Smooth muscle cell (in vitro differentiated cells): ENCODE measurements at regions not wholly inside any gene's neighbourhood (a gene's known extent, or its start where the extent isn't known, plus 50 kb on each side); places are given as distances from the start of the nearest gene placed in this dataset.

Experiments used
- DNase-seq: peaks from one replicate; lab custom pipeline; 2025; ENCODE audit not compliant: unreplicated experiment; lab: John Stamatoyannopoulos, UW
- H2AFZ ChIP-seq: fragments of 200-600 bp; sonication (generic); 2 replicates; pipeline ENCODE4 v1.6.0; 2016; ENCODE audit warnings: antibody characterized with exemption, low read depth, mild to moderate bottlenecking
- H3F3A ChIP-seq: fragments of 200-600 bp; sonication (generic); 2 replicates; pipeline ENCODE4 v1.6.0; 2017; ENCODE audit warnings: antibody characterized with exemption, low read depth
- H3K27ac ChIP-seq: fragments of 200-600 bp; sonication (generic); 2 replicates; pipeline ENCODE4 v1.5.1; 2016; ENCODE audit warnings: low read depth, mild to moderate bottlenecking
- H3K27me3 ChIP-seq: fragments of 200-600 bp; sonication (generic); 2 replicates; pipeline ENCODE4 v1.6.1; 2016; ENCODE audit warnings: low read depth, mild to moderate bottlenecking
- H3K36me3 ChIP-seq: fragments of 200-600 bp; sonication (generic); 2 replicates; pipeline ENCODE4 v1.5.1; 2016; ENCODE audit warnings: low read depth
- H3K4me1 ChIP-seq: fragments of 200-600 bp; sonication (generic); 2 replicates; pipeline ENCODE4 v1.5.1; 2016; ENCODE audit warnings: low read depth
- H3K4me2 ChIP-seq: fragments of 200-600 bp; sonication (generic); 2 replicates; pipeline ENCODE4 v1.6.0; 2016; ENCODE audit warnings: mild to moderate bottlenecking
- H3K4me3 ChIP-seq: fragments of 200-600 bp; sonication (generic); 2 replicates; pipeline ENCODE4 v1.5.1; 2016; ENCODE audit warnings: mild to moderate bottlenecking
- H3K79me2 ChIP-seq: fragments of 200-600 bp; sonication (generic); 2 replicates; pipeline ENCODE4 v1.6.0; 2016; ENCODE audit warnings: low read depth, mild to moderate bottlenecking
- H3K9ac ChIP-seq: fragments of 200-600 bp; sonication (generic); 2 replicates; pipeline ENCODE4 v1.6.0; 2016; ENCODE audit warnings: low read depth
- H3K9me3 ChIP-seq: fragments of 200-600 bp; sonication (generic); replicated peaks from 2 replicates; pipeline ENCODE4 v1.5.1; 2016; ENCODE audit warnings: low read depth
- H4K20me1 ChIP-seq: fragments of 200-600 bp; sonication (generic); 2 replicates; pipeline ENCODE4 v1.6.0; 2016; ENCODE audit warnings: low read depth
- WGBS: methylation state at CpG from one replicate; pipeline ENCODE4 v1.1.7; 2016; ENCODE audit warnings: low lambda C conversion rate; 5-methylcytosine and 5-hydroxymethylcytosine counted together
- TF ChIP-seq, protein P1 (sequence below): fragments of 200-600 bp; sonication (generic); IDR thresholded peaks from 2 replicates; pipeline ENCODE4 v1.5.1; 2017; ENCODE audit warnings: borderline replicate concordance, mild to moderate bottlenecking, antibody characterized with exemption; ENCODE audit not compliant: insufficient read depth, poor library complexity, severe bottlenecking

DNA sequence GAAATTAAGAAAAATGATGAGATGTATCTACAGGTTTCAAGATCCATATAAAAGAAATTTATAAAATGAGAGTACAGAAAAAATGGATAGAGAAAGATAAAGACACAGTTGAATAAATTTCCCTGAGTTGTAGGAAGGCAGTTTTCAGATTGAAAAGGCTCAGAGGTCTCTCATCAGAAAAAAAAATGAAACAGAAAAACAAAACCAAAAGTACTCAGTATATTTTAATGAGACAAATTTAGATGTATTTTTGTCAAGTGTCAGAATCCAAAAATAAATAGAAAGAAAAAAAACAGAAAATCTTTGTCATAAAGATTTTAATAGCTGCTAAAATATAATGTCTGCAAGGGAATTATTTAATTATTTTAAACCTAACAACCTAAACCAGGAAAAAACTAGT lies 520.5 kb downstream of the KCNJ3 start:
- Histone ChIP-seq H3K4me3 (no peak overlapping the region), H3K4me2 (no peak overlapping the region), H3K36me3 (no peaks in the 10 kb centered on the region), H3K27ac (no peak overlapping the region), H3F3A (no peaks in the 10 kb centered on the region), H3K9ac (no peak overlapping the region), H3K79me2 (no peaks in the 10 kb centered on the region), H3K9me3 (no peaks in the 10 kb centered on the region), H4K20me1 (no peaks in the 10 kb centered on the region), H3K4me1 (no peaks in the 10 kb centered on the region), H2AFZ (no peak overlapping the region), H3K27me3 (peaks cover 15% of the 10 kb centered on the region)
- TF ChIP-seq, protein P1, sequence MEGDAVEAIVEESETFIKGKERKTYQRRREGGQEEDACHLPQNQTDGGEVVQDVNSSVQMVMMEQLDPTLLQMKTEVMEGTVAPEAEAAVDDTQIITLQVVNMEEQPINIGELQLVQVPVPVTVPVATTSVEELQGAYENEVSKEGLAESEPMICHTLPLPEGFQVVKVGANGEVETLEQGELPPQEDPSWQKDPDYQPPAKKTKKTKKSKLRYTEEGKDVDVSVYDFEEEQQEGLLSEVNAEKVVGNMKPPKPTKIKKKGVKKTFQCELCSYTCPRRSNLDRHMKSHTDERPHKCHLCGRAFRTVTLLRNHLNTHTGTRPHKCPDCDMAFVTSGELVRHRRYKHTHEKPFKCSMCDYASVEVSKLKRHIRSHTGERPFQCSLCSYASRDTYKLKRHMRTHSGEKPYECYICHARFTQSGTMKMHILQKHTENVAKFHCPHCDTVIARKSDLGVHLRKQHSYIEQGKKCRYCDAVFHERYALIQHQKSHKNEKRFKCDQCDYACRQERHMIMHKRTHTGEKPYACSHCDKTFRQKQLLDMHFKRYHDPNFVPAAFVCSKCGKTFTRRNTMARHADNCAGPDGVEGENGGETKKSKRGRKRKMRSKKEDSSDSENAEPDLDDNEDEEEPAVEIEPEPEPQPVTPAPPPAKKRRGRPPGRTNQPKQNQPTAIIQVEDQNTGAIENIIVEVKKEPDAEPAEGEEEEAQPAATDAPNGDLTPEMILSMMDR = no peak
- no peak for DNase-seq

DNA sequence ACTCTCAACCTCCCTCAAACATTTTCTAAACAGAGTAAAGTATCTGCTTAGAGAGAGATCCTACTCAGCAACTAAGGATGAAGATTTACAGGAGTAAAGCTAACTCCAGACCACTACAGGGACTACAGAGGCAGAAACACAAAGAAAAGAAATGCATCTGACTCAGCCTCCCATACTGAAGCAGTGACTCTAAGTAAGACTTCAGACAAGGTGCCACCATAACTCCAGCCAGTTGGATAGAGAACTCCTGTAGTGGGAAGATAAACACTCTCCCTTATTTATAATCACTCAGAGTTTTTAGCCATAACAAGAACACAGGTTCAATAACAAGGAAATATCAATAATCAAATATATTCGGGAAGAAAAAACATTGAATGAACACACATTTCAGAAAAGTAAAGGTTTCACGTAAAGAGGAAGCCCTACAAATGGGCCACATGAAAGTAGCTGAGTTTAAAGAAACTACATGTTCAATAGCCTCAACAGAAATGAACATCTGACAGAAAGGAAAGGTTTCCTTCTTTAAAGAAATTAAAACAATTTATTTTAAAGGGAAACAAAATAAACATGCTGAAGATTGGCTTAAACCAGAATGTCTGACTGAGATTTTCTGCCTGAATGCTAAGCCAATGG lies 519.9 kb downstream of the KCNJ3 start:
- TF ChIP-seq, protein P1 = no peak
- H3K9ac ChIP-seq = no peak overlapping the region
- no peaks in the 10 kb centered on the region for H3K4me1 ChIP-seq
- H2AFZ ChIP-seq = peak overlapping the region; percentile 10
- H3K79me2 ChIP-seq = no peaks in the 10 kb centered on the region
- WGBS = 94% methylated on average over 2 of the region's 2 CpGs
- no peak for DNase-seq
- no peak overlapping the region for H3K4me3 ChIP-seq
- H3K27ac ChIP-seq = no peak overlapping the region
- H3K36me3 ChIP-seq = no peaks in the 10 kb centered on the region
- H3K4me2 ChIP-seq = no peak overlapping the region
- H4K20me1 ChIP-seq = no peaks in the 10 kb centered on the region
- H3K9me3 ChIP-seq = no peaks in the 10 kb centered on the region
- peaks cover 15% of the 10 kb centered on the region for H3K27me3 ChIP-seq
- no peaks in the 10 kb centered on the region for H3F3A ChIP-seq

GRCh38 chr2:155215037-155215707 lies 516.7 kb downstream of the KCNJ3 start:
- no peaks in the 10 kb centered on the region for H4K20me1 ChIP-seq
- H3K27me3 ChIP-seq = peaks cover 6% of the 10 kb centered on the region
- no peak overlapping the region for H3K4me3 ChIP-seq
- H3K27ac ChIP-seq = no peak overlapping the region
- no peaks in the 10 kb centered on the region for H3K9me3 ChIP-seq
- H3K36me3 ChIP-seq = no peaks in the 10 kb centered on the region
- no peak overlapping the region for H3K4me2 ChIP-seq
- no peak overlapping the region for H3K9ac ChIP-seq
- H2AFZ ChIP-seq = no peak overlapping the region
- WGBS = 75% methylated on average over 2 of the region's 2 CpGs
- no peaks in the 10 kb centered on the region for H3K79me2 ChIP-seq
- TF ChIP-seq, protein P1 = no peak
- no peaks in the 10 kb centered on the region for H3K4me1 ChIP-seq
- no peaks in the 10 kb centered on the region for H3F3A ChIP-seq
- no peak for DNase-seq
